GM21619 (cell line): ENCODE measurements at regions not wholly inside any gene's neighbourhood (a gene's known extent, or its start where the extent isn't known, plus 50 kb on each side); places are given as distances from the start of the nearest gene placed in this dataset.

Experiments used
- ATAC-seq: cut with Tn5 transposase; IDR thresholded peaks from one replicate; pipeline ENCODE4 v1.9.1; 2021; ENCODE audit not compliant: unreplicated experiment

- no peak for ATAC-seq
Measured at GRCh38 chr7:11290863-11291262, 317.2 kb downstream of the PHF14 start.

- no peak for ATAC-seq
Measured at GRCh38 chr7:11294218-11294617, 320.5 kb downstream of the PHF14 start.

GRCh38 chr7:11294965-11295364, 321.3 kb downstream of the PHF14 start:
- no peak for ATAC-seq

GRCh38 chr7:11297126-11297625, 323.5 kb downstream of the PHF14 start:
- no peak for ATAC-seq

GRCh38 chr7:11297764-11298163, 324.1 kb downstream of the PHF14 start:
- no peak for ATAC-seq

GRCh38 chr7:11298220-11298619, 324.5 kb downstream of the PHF14 start:
- no peak for ATAC-seq

GRCh38 chr7:11300241-11300640, 326.6 kb downstream of the PHF14 start:
- no peak for ATAC-seq

- no peak for ATAC-seq
Measured at GRCh38 chr7:11302121-11302520, 328.4 kb downstream of the PHF14 start.

- ATAC-seq = no peak
Measured at GRCh38 chr7:11313801-11314200, 340.1 kb downstream of the PHF14 start.

GRCh38 chr7:11315666-11316258, 342.1 kb downstream of the PHF14 start:
- peak; percentile 63 for ATAC-seq

- ATAC-seq = peak; percentile 60
Measured at GRCh38 chr7:11317766-11318165, 344.1 kb downstream of the PHF14 start.

GRCh38 chr7:11319491-11320274, 346.0 kb downstream of the PHF14 start:
- ATAC-seq = no peak
